ENCODE measurements at regions not wholly inside any gene's neighbourhood (a gene's known extent, or its start where the extent isn't known, plus 50 kb on each side); places are given as distances from the start of the nearest gene placed in this dataset.

DNA sequence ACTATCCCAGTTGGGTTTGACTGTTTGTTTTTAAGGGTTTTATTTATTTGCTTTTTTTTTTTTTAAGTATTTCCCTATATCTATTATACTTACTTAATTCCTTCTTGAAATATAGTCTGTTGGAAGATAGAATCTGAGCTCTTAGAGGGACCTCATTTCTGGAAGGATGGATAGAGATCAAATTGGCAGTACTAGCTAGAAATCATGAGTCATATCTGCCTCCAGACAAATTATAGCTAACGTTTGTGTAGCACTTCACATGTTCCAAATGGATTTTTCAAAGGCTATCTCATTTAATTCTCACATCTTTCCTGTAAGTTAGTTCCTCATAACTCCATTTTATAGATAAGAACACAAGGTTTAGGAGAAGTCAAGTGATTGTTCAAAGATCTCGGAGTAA, 384.7 kb downstream of the ZIC1 start:
- Mint-ChIP-seq H3K9me3 (ENCODE audit: unreplicated experiment) (no peaks in the 10 kb centered on the region), H3K27me3 (ENCODE audit: unreplicated experiment) (no peaks in the 10 kb centered on the region), H3K4me3 (ENCODE audit: unreplicated experiment) (no peak overlapping the region), H3K4me1 (ENCODE audit: low read depth, unreplicated experiment) (no peaks in the 10 kb centered on the region), H3K36me3 (ENCODE audit: unreplicated experiment) (no peaks in the 10 kb centered on the region), H3K27ac (ENCODE audit: unreplicated experiment) (no peak overlapping the region)
- no peak for DNase-seq
- TF ChIP-seq CTCF (IDR thresholded peaks at IDR 0.05; ENCODE audit: partially characterized antibody, unreplicated experiment): no peak

DNA sequence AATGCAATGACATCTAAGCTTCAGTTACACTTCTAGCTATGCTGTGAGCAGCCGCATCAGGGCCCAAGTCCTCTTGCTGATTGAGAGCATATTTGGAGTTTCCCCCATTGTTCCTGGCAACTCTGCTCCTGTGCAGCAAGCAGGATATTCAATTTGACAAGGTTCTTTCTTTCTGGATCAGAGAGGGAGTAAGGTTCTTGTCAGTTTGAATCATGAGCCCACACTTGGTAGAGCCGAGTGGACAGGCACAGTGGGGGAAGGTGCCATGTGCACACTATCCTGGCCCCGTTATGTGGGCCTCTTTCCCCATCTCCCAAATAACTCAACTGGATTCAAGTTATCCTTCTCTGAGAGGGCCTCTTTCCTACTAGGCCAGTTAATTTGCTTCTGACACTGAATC, 385.4 kb downstream of the ZIC1 start:
- Mint-ChIP-seq H3K27ac (ENCODE audit: unreplicated experiment) (no peak overlapping the region), H3K4me3 (ENCODE audit: unreplicated experiment) (no peak overlapping the region), H3K27me3 (ENCODE audit: unreplicated experiment) (no peaks in the 10 kb centered on the region), H3K9me3 (ENCODE audit: unreplicated experiment) (no peaks in the 10 kb centered on the region), H3K4me1 (ENCODE audit: low read depth, unreplicated experiment) (no peaks in the 10 kb centered on the region), H3K36me3 (ENCODE audit: unreplicated experiment) (no peaks in the 10 kb centered on the region)
- DNase-seq: no peak
- TF ChIP-seq CTCF (IDR thresholded peaks at IDR 0.05; ENCODE audit: partially characterized antibody, unreplicated experiment): no peak

GRCh38 chr3:147795418-147795817, 386.3 kb downstream of the ZIC1 start:
- no peak for TF ChIP-seq CTCF (IDR thresholded peaks at IDR 0.05; ENCODE audit: partially characterized antibody, unreplicated experiment)
- H3K27me3 Mint-ChIP-seq (ENCODE audit: unreplicated experiment): no peaks in the 10 kb centered on the region
- H3K36me3 Mint-ChIP-seq (ENCODE audit: unreplicated experiment): no peaks in the 10 kb centered on the region
- H3K4me1 Mint-ChIP-seq (ENCODE audit: low read depth, unreplicated experiment): no peaks in the 10 kb centered on the region
- no peaks in the 10 kb centered on the region for H3K9me3 Mint-ChIP-seq (ENCODE audit: unreplicated experiment)
- no peak overlapping the region for H3K4me3 Mint-ChIP-seq (ENCODE audit: unreplicated experiment)
- DNase-seq: no peak
- H3K27ac Mint-ChIP-seq (ENCODE audit: unreplicated experiment): no peak overlapping the region

- no peak overlapping the region for H3K27ac Mint-ChIP-seq (ENCODE audit: unreplicated experiment)
These were observed 387.9 kb downstream of the ZIC1 start for GRCh38 chr3:147797095-147797494.

GRCh38 chr3:147799601-147800000, 390.4 kb downstream of the ZIC1 start:
- H3K9me3 Mint-ChIP-seq (ENCODE audit: unreplicated experiment): no peaks in the 10 kb centered on the region
- H3K27ac Mint-ChIP-seq (ENCODE audit: unreplicated experiment): no peak overlapping the region
- H3K4me3 Mint-ChIP-seq (ENCODE audit: unreplicated experiment): no peak overlapping the region
- H3K27me3 Mint-ChIP-seq (ENCODE audit: unreplicated experiment): no peaks in the 10 kb centered on the region
- no peaks in the 10 kb centered on the region for H3K4me1 Mint-ChIP-seq (ENCODE audit: low read depth, unreplicated experiment)
- H3K36me3 Mint-ChIP-seq (ENCODE audit: unreplicated experiment): no peaks in the 10 kb centered on the region
- no peak for TF ChIP-seq CTCF (IDR thresholded peaks at IDR 0.05; ENCODE audit: partially characterized antibody, unreplicated experiment)
- no peak for DNase-seq

More at GRCh38 chr3:147797095-147797494, 387.9 kb downstream of the ZIC1 start:
- no peak overlapping the region for H3K4me3 Mint-ChIP-seq (ENCODE audit: unreplicated experiment)
- no peak for TF ChIP-seq CTCF (IDR thresholded peaks at IDR 0.05; ENCODE audit: partially characterized antibody, unreplicated experiment)
- no peaks in the 10 kb centered on the region for H3K9me3 Mint-ChIP-seq (ENCODE audit: unreplicated experiment)
- H3K4me1 Mint-ChIP-seq (ENCODE audit: low read depth, unreplicated experiment): no peaks in the 10 kb centered on the region
- no peaks in the 10 kb centered on the region for H3K36me3 Mint-ChIP-seq (ENCODE audit: unreplicated experiment)
- H3K27me3 Mint-ChIP-seq (ENCODE audit: unreplicated experiment): no peaks in the 10 kb centered on the region
- no peak for DNase-seq
